IMR-90 (cell line): ENCODE measurements at regions not wholly inside any gene's neighbourhood (a gene's known extent, or its start where the extent isn't known, plus 50 kb on each side); places are given as distances from the start of the nearest gene placed in this dataset.

Source experiments
- ATAC-seq: fragments of 200-7000 bp; cut with Tn5 transposase; 2 replicates; pipeline ENCODE4 v1.9.1; 2020; ENCODE audit warnings: low read depth, mild to moderate bottlenecking, moderate library complexity
- BruUV-seq: library from RNA; stranded (reverse); fragments of 400-500 nt; replicated peaks from 2 replicates; lab custom pipeline; 2021; lab: Mats Ljungman, UMichigan
- CTCF ChIA-PET: fragments of 300-600 bp; formaldehyde crosslinking; extraction: SDS; loops from one replicate; lab custom pipeline; 2021; ENCODE audit warnings: antibody characterized with exemption; lab: Yijun Ruan, JAX
- POLR2A ChIA-PET: fragments of 300-600 bp; sonication (Branson Sonifier 250); formaldehyde crosslinking; loops from one replicate; lab custom pipeline; 2022; ENCODE audit warnings: antibody characterized with exemption; ENCODE audit not compliant: unreplicated experiment; lab: Charles Lee
- DNase-seq: peaks from one replicate; pipeline ENCODE4 v3.0.0; 2013
- H2AFZ ChIP-seq: replicated peaks from 2 replicates; pipeline ENCODE3; 2013; ENCODE audit warnings: low read length, mild to moderate bottlenecking; ENCODE audit not compliant: poor library complexity
- H2AK5ac ChIP-seq: 2 replicates; pipeline ENCODE4 v1.6.1; 2013; ENCODE audit warnings: low read depth, low read length, inconsistent platforms
- H2AK9ac ChIP-seq: replicated peaks from 2 replicates; pipeline ENCODE3; 2013; ENCODE audit warnings: mild to moderate bottlenecking, low read depth, low read length, moderate library complexity; ENCODE audit not compliant: poor library complexity
- H2BK120ac ChIP-seq: 2 replicates; pipeline ENCODE4 v1.6.1; 2013; ENCODE audit warnings: low read depth, low read length, inconsistent platforms
- H2BK15ac ChIP-seq: 3 replicates; pipeline ENCODE4 v1.6.1; 2013; ENCODE audit warnings: low read depth, low read length, inconsistent platforms
- H2BK20ac ChIP-seq: 2 replicates; pipeline ENCODE4 v1.6.1; 2013; ENCODE audit warnings: low read depth, mild to moderate bottlenecking, inconsistent platforms, low read length, moderate library complexity
- H2BK5ac ChIP-seq: 2 replicates; pipeline ENCODE4 v1.6.1; 2013; ENCODE audit warnings: mild to moderate bottlenecking, low read depth, low read length, inconsistent platforms; ENCODE audit not compliant: poor library complexity, severe bottlenecking
- H3K14ac ChIP-seq: replicated peaks from 2 replicates; pipeline ENCODE4 v1.6.1; 2013; ENCODE audit warnings: low read depth, low read length, inconsistent platforms
- H3K18ac ChIP-seq: 2 replicates; pipeline ENCODE4 v1.6.1; 2013; ENCODE audit warnings: low read depth, low read length, control low read depth
- H3K23ac ChIP-seq: 2 replicates; pipeline ENCODE4 v1.6.1; 2013; ENCODE audit warnings: low read depth, low read length, inconsistent platforms
- H3K27ac ChIP-seq: 2 replicates; pipeline ENCODE4 v1.5.1; 2013; ENCODE audit warnings: mild to moderate bottlenecking, control low read depth, low read length; ENCODE audit not compliant: insufficient read depth
- H3K27me3 ChIP-seq: 2 replicates; pipeline ENCODE4 v1.6.1; 2013; ENCODE audit warnings: low read length; ENCODE audit not compliant: control insufficient read depth, insufficient read depth
- H3K36me3 ChIP-seq: 2 replicates; pipeline ENCODE4 v1.6.1; 2013; ENCODE audit warnings: low read length, mixed read lengths; ENCODE audit not compliant: control insufficient read depth, insufficient read depth
- H3K4ac ChIP-seq: 2 replicates; pipeline ENCODE4 v1.6.1; 2013; ENCODE audit warnings: low read depth, low read length, inconsistent platforms
- H3K4me1 ChIP-seq: 2 replicates; pipeline ENCODE4 v1.6.1; 2013; ENCODE audit warnings: low read length, mixed read lengths; ENCODE audit not compliant: control insufficient read depth, insufficient read depth
- H3K4me2 ChIP-seq: 2 replicates; pipeline ENCODE4 v1.6.1; 2013; ENCODE audit warnings: low read depth, mild to moderate bottlenecking, control low read depth, low read length, moderate library complexity
- H3K4me3 ChIP-seq: 2 replicates; pipeline ENCODE4 v1.5.1; 2013; ENCODE audit warnings: low read depth, mild to moderate bottlenecking, control low read depth, low read length, moderate library complexity; ENCODE audit not compliant: insufficient read depth
- H3K56ac ChIP-seq: 2 replicates; pipeline ENCODE4 v1.6.1; 2013; ENCODE audit warnings: low read length, inconsistent platforms; ENCODE audit not compliant: insufficient read depth; ENCODE audit errors: extremely low read depth
- H3K79me1 ChIP-seq, 2 experiments: 2 replicates each; pipeline ENCODE4 v1.6.1; 2013; ENCODE audit warnings: low read length in 2 of 2, inconsistent platforms in 1 of 2, low read depth in 1 of 2
- H3K9ac ChIP-seq: 2 replicates; pipeline ENCODE4 v1.6.1; 2013; ENCODE audit warnings: low read depth, low read length, control low read depth
- H3K9me1 ChIP-seq: 2 replicates; pipeline ENCODE4 v1.6.1; 2013; ENCODE audit warnings: low read length, inconsistent platforms; ENCODE audit not compliant: insufficient read depth
- H3K9me3 ChIP-seq: 2 replicates; pipeline ENCODE4 v1.6.1; 2013; ENCODE audit warnings: low read length; ENCODE audit not compliant: control insufficient read depth, insufficient read depth
- H4K20me1 ChIP-seq: 2 replicates; pipeline ENCODE4 v1.6.1; 2013; ENCODE audit warnings: low read length, inconsistent platforms; ENCODE audit not compliant: insufficient read depth
- H4K5ac ChIP-seq: 2 replicates; pipeline ENCODE4 v1.6.1; 2013; ENCODE audit warnings: mild to moderate bottlenecking, low read depth, low read length, control low read depth
- H4K8ac ChIP-seq, 2 experiments: 2 replicates each; pipeline ENCODE4 v1.6.1; 2013; ENCODE audit warnings: low read depth in 2 of 2, low read length in 2 of 2, control low read depth in 1 of 2, inconsistent platforms in 1 of 2
- H4K91ac ChIP-seq: 2 replicates; pipeline ENCODE4 v1.6.1; 2013; ENCODE audit warnings: low read depth, low read length, inconsistent platforms; ENCODE audit not compliant: insufficient read depth
- CEBPB ChIP-seq: IDR thresholded peaks from 2 replicates; pipeline ENCODE4 v1.6.1; 2012; ENCODE audit warnings: low read depth, low read length, improper control_type of control experiment
- WGBS, 2 experiments: methylation state at CpG; one replicate each; pipeline versions ENCODE4 v1.1.5 to v1.1.7; 2013; ENCODE audit warnings: missing lambda C conversion rate in 2 of 2; ENCODE audit not compliant: insufficient read length in 1 of 2; ENCODE audit errors: extremely low coverage in 2 of 2; 5-methylcytosine and 5-hydroxymethylcytosine counted together
- dilution Hi-C: fragments of 300-500 bp; cut with HindIII; formaldehyde crosslinking; loops from one replicate; pipeline ENCODE4 v1.14.3; 2018; ENCODE audit warnings: low sequenced_read_pairs; ENCODE audit not compliant: unreplicated experiment
- in situ Hi-C: fragments of 300-500 bp; cut with MboI; formaldehyde crosslinking; loops from 3 replicates; pipeline ENCODE4 v1.14.3; 2019; ENCODE audit warnings: low sequenced_read_pairs, inconsistent platforms, mixed read lengths
- intact Hi-C: fragments of 100-400 bp; cut with micrococcal nuclease; formaldehyde crosslinking; loops from 2 replicates; pipeline ENCODE4 v1.10.0; 2022

DNA sequence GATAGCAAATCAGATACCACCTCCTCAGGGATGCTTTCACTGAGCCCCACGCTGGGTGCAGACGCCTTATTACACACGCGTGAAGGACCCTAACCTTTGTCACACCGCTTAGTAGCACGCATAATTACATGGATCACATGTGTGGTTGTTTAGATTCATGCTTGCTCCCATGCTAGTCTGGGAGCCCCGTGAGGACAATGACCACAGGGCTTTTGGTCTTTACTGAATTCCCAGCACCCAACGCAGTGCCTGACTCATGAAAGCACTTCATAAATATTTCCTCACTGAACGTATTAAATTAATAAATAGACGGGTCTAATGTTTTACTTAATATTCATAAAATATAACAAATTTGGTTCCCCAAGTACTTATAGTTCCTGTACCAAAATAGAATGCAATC lies 132.5 kb downstream of the ALDH8A1 start:
- H3K9ac ChIP-seq: no peak overlapping the region
- no peak overlapping the region for H3K4me2 ChIP-seq
- no peak overlapping the region for H2AFZ ChIP-seq
- no peak for ATAC-seq
- H3K56ac ChIP-seq: no peak overlapping the region
- intact Hi-C loops: no loop called here
- peak overlapping the region; percentile 38 to 45; a peak in 2 of 4 replicates for H4K8ac ChIP-seq
- H3K27ac ChIP-seq: no peak overlapping the region
- H3K4ac ChIP-seq: peak overlapping the region; percentile 71
- 100% methylated on average over 1 of the region's 10 CpGs; no CpG with 5 or more reads in 1 of the 2 experiments for WGBS, 2 experiments
- peak overlapping the region; percentile 66; the same call in 1 of the 2 replicates for H2AK5ac ChIP-seq
- POLR2A ChIA-PET: no interaction called here
- BruUV-seq: no TSS peak
- H3K18ac ChIP-seq: peak overlapping the region; percentile 28; the same call in 1 of the 2 replicates
- no peak for TF ChIP-seq CEBPB
- H3K79me1 ChIP-seq: no peaks in the 10 kb centered on the region
- H2BK5ac ChIP-seq: peak overlapping the region; percentile 36
- no peak overlapping the region for H2AK9ac ChIP-seq
- peak overlapping the region; percentile 42; the same call in 1 of the 2 replicates for H3K14ac ChIP-seq
- peak overlapping the region; percentile 75; the same call in 2 of the 3 replicates for H2BK15ac ChIP-seq
- H4K5ac ChIP-seq: peak overlapping the region; percentile 2
- no peak overlapping the region; the same call in 1 of the 2 replicates for H2BK20ac ChIP-seq
- no peak overlapping the region for H3K23ac ChIP-seq
- H2BK120ac ChIP-seq: peak overlapping the region; percentile 68
- H3K4me3 ChIP-seq: no peak overlapping the region
- H3K36me3 ChIP-seq: no peaks in the 10 kb centered on the region
- dilution Hi-C loops: no loop called here
- DNase-seq: no peak
- H3K4me1 ChIP-seq: peaks cover 17% of the 10 kb centered on the region
- H4K91ac ChIP-seq: peak overlapping the region; percentile 14; the same call in 1 of the 2 replicates
- in situ Hi-C loops: no loop called here
- H3K9me1 ChIP-seq: peaks cover 18% of the 10 kb centered on the region
- CTCF ChIA-PET: no interaction called here
- H3K9me3 ChIP-seq: no peaks in the 10 kb centered on the region
- H3K27me3 ChIP-seq: no peaks in the 10 kb centered on the region
- no peaks in the 10 kb centered on the region for H4K20me1 ChIP-seq
